Femur (tissue), 1 donor: ENCODE measurements at regions not wholly inside any gene's neighbourhood (a gene's known extent, or its start where the extent isn't known, plus 50 kb on each side); places are given as distances from the start of the nearest gene placed in this dataset.
"Not testable (repeated sequence)": the region's sequence is repeated elsewhere in the genome, so short reads cannot be mapped to it uniquely, and the experiment has no call there.

Source experiments
- DNase-seq: peaks from one replicate; pipeline ENCODE4 v3.0.0-alpha.2; 2017

- DNase-seq = no peak
Measured at GRCh38 chr2:88865801-88866371, 174.4 kb downstream of the RPIA start.

GRCh38 chr2:88866756-88867155 lies 175.3 kb downstream of the RPIA start:
- DNase-seq = no peak

GRCh38 chr2:88868861-88869260 lies 177.4 kb downstream of the RPIA start:
- DNase-seq = no peak

GRCh38 chr2:88870267-88870839 lies 178.9 kb downstream of the RPIA start:
- DNase-seq = no peak

- DNase-seq = no peak
Measured at GRCh38 chr2:88871336-88871735, 179.9 kb downstream of the RPIA start.

- DNase-seq = no peak
Measured at GRCh38 chr2:88873620-88874019, 182.1 kb downstream of the RPIA start.

GRCh38 chr2:88874063-88874657 lies 182.7 kb downstream of the RPIA start:
- no peak for DNase-seq

- no peak for DNase-seq
Measured at GRCh38 chr2:88875736-88876135, 184.3 kb downstream of the RPIA start.

- peak; percentile 57 for DNase-seq
Measured at GRCh38 chr2:88880441-88880953, 189.0 kb downstream of the RPIA start.

- DNase-seq = no peak
Measured at GRCh38 chr2:88885275-88885674, 193.8 kb downstream of the RPIA start.

- DNase-seq = no peak
Measured at GRCh38 chr2:88885679-88886416, 194.4 kb downstream of the RPIA start.

GRCh38 chr2:88887466-88887865 lies 196.0 kb downstream of the RPIA start:
- not testable (repeated sequence) for DNase-seq

GRCh38 chr2:88892207-88892606 lies 200.7 kb downstream of the RPIA start:
- no peak for DNase-seq

GRCh38 chr2:88892788-88893187 lies 201.3 kb downstream of the RPIA start:
- no peak for DNase-seq

GRCh38 chr2:88896971-88897370 lies 205.5 kb downstream of the RPIA start:
- no peak for DNase-seq

- no peak for DNase-seq
Measured at GRCh38 chr2:88897715-88898114, 206.2 kb downstream of the RPIA start.

- peak; percentile 34 for DNase-seq
Measured at GRCh38 chr2:88903749-88904353, 212.4 kb downstream of the RPIA start.

GRCh38 chr2:88913280-88913679 lies 221.8 kb downstream of the RPIA start:
- DNase-seq = no peak

- no peak for DNase-seq
Measured at GRCh38 chr2:88919087-88919738, 227.7 kb downstream of the RPIA start.

- not testable (repeated sequence) for DNase-seq
Measured at GRCh38 chr2:88920399-88920798, 228.9 kb downstream of the RPIA start.

GRCh38 chr2:88924533-88924932 lies 233.1 kb downstream of the RPIA start:
- no peak for DNase-seq

GRCh38 chr2:88925770-88926462 lies 234.4 kb downstream of the RPIA start:
- DNase-seq = no peak
